ENCODE measurements at regions not wholly inside any gene's neighbourhood (a gene's known extent, or its start where the extent isn't known, plus 50 kb on each side); places are given as distances from the start of the nearest gene placed in this dataset.

- no TSS peak for BruUV-seq (replicated peaks)
- intact Hi-C loops (cut with micrococcal nuclease; ENCODE audit: unreplicated experiment) (no loop called here), in situ Hi-C loops (cut with MboI) (no loop called here)
- no peaks in the 10 kb centered on the region for H3K4me1 ChIP-seq (ENCODE audit: control insufficient read depth, insufficient read depth, low read length)
- ATAC-seq (no peak), FAIRE-seq (no peak), DNase-seq (ENCODE audit: low read depth, low spot score) (no peak)
- no peaks in the 10 kb centered on the region for H3K36me3 ChIP-seq (ENCODE audit: control insufficient read depth in 2 of 2, insufficient read depth in 2 of 2, low read length in 1 of 2)
- no peaks in the 10 kb centered on the region for H3K27me3 ChIP-seq (replicated peaks in 1 of 2; ENCODE audit: control insufficient read depth in 2 of 2, insufficient read depth in 2 of 2, low read length in 1 of 2)
- H3K79me2 ChIP-seq (ENCODE audit: control insufficient read depth, insufficient read depth, low read length): no peaks in the 10 kb centered on the region
- no peak overlapping the region for H3K27ac ChIP-seq (ENCODE audit: control insufficient read depth, insufficient read depth)
- ChIA-PET SMC1A (ENCODE audit: uncharacterized antibody, unreplicated experiment) (no interaction called here), CTCF (no interaction called here), POLR2A (no interaction called here), RAD21 (ENCODE audit: unreplicated experiment) (no interaction called here)
- TF ChIP-seq ZBTB40 (IDR thresholded peaks at IDR 0.05; ENCODE audit: borderline replicate concordance) (no peak), KDM1A (IDR thresholded peaks at IDR 0.05; ENCODE audit: borderline replicate concordance) (no peak), SREBF2 (IDR thresholded peaks at IDR 0.05; ENCODE audit: low read length) (no peak), GABPA (IDR thresholded peaks at IDR 0.05; ENCODE audit: low read depth) (no peak), SMC3 (IDR thresholded peaks at IDR 0.05; ENCODE audit: borderline replicate concordance, low read length) (no peak), TCF12 (IDR thresholded peaks at IDR 0.05; ENCODE audit: low read depth, low read length) (no peak), EP300 (IDR thresholded peaks at IDR 0.05; ENCODE audit: borderline replicate concordance in 1 of 2, control insufficient read depth in 1 of 2, low read depth in 2 of 2, low read length in 2 of 2) (no peak), NBN (IDR thresholded peaks at IDR 0.05) (no peak), POU2F2 (IDR thresholded peaks at IDR 0.05; ENCODE audit: borderline replicate concordance, low read depth, low read length) (no peak), CTCF (IDR thresholded peaks at IDR 0.05 in 2 of 3, conservative IDR thresholded peaks at IDR 0.05 in 1 of 3; ENCODE audit: control insufficient read depth in 2 of 3, extremely low read depth in 1 of 3, insufficient read depth in 1 of 3, low read depth in 3 of 3, low read length in 3 of 3) (no peak), WRNIP1 (IDR thresholded peaks at IDR 0.05; ENCODE audit: borderline replicate concordance, low read depth, low read length) (no peak), CREM (IDR thresholded peaks at IDR 0.05; ENCODE audit: low read depth) (no peak), PAX5 (IDR thresholded peaks at IDR 0.05; ENCODE audit: borderline replicate concordance, low read depth, low read length) (no peak), STAT1 (conservative IDR thresholded peaks at IDR 0.05) (no peak), SIX5 (IDR thresholded peaks at IDR 0.05; ENCODE audit: low read depth, low read length, severe bottlenecking) (no peak)
- TF ChIP-seq, protein P1, sequence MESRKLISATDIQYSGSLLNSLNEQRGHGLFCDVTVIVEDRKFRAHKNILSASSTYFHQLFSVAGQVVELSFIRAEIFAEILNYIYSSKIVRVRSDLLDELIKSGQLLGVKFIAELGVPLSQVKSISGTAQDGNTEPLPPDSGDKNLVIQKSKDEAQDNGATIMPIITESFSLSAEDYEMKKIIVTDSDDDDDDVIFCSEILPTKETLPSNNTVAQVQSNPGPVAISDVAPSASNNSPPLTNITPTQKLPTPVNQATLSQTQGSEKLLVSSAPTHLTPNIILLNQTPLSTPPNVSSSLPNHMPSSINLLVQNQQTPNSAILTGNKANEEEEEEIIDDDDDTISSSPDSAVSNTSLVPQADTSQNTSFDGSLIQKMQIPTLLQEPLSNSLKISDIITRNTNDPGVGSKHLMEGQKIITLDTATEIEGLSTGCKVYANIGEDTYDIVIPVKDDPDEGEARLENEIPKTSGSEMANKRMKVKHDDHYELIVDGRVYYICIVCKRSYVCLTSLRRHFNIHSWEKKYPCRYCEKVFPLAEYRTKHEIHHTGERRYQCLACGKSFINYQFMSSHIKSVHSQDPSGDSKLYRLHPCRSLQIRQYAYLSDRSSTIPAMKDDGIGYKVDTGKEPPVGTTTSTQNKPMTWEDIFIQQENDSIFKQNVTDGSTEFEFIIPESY (IDR thresholded peaks at IDR 0.05): no peak
- no peaks in the 10 kb centered on the region for H3K9me3 ChIP-seq (replicated peaks; ENCODE audit: control insufficient read depth, insufficient read depth, low read length)
- no peaks in the 10 kb centered on the region for H4K20me1 ChIP-seq (ENCODE audit: control insufficient read depth, insufficient read depth)
- H3K4me2 ChIP-seq (ENCODE audit: control insufficient read depth, insufficient read depth): no peak overlapping the region
- no peak overlapping the region for H3K4me3 ChIP-seq
- WGBS (ENCODE audit: insufficient coverage, insufficient replicate concordance, low lambda C conversion rate, missing lambda C conversion rate): 18% methylated on average over 1 of the region's 1 CpG
- no peak overlapping the region for H2AFZ ChIP-seq (ENCODE audit: control insufficient read depth, low read depth, low read length)
- no peak overlapping the region for H3K9ac ChIP-seq (ENCODE audit: control insufficient read depth, insufficient read depth, low read length)
Measured at GRCh38 chr1:218694636-218695035, 349.5 kb downstream of the TGFB2 start.

Measured in GM12878 (cell line).